Endothelial cell of umbilical vein (primary cell): ENCODE measurements at regions not wholly inside any gene's neighbourhood (a gene's known extent, or its start where the extent isn't known, plus 50 kb on each side); places are given as distances from the start of the nearest gene placed in this dataset.

Source experiments
- BruUV-seq: library from RNA; stranded (reverse); fragments of 400-500 nt; replicated peaks from 2 replicates; lab custom pipeline; 2021; lab: Mats Ljungman, UMichigan
- CTCF ChIA-PET: fragments of 300-600, 350-600 bp; sonication (Branson Sonifier 250); formaldehyde crosslinking; loops from one replicate; lab custom pipeline; 2021; ENCODE audit warnings: antibody characterized with exemption, inconsistent platforms; lab: Charles Lee
- POLR2A ChIA-PET: fragments of 300-600, 350-600 bp; sonication (Branson Sonifier 250); formaldehyde crosslinking; loops from one replicate; lab custom pipeline; 2021; ENCODE audit warnings: antibody characterized with exemption, inconsistent platforms; lab: Charles Lee
- DNase-seq: peaks from one replicate; pipeline ENCODE4 v3.0.0-alpha.2; 2011; ENCODE audit warnings: low read depth, low spot score
- FAIRE-seq: peaks from 2 replicates; lab custom pipeline; 2011; peaks lifted over from hg19 to GRCh38; lab: Jason Lieb, UNC
- H2AFZ ChIP-seq: 2 replicates; pipeline ENCODE4 v1.6.0; 2012; ENCODE audit warnings: low read depth, low read length, control low read depth, inconsistent platforms
- H3K27ac ChIP-seq: 2 replicates; pipeline ENCODE4 v1.5.1; 2011; ENCODE audit warnings: low read depth, mild to moderate bottlenecking, control low read depth, low read length, moderate library complexity; ENCODE audit not compliant: insufficient read depth
- H3K27me3 ChIP-seq, 2 experiments: 2 replicates each; pipeline versions ENCODE4 v1.6.0 to v1.6.1; 2011; ENCODE audit warnings: low read length in 2 of 2, mixed read lengths in 1 of 2; ENCODE audit not compliant: control insufficient read depth in 2 of 2, insufficient read depth in 2 of 2
- H3K36me3 ChIP-seq, 2 experiments: 2 replicates in 1 of 2; 3 replicates in 1 of 2; pipeline ENCODE4 v1.5.1; 2011; ENCODE audit warnings: low read length in 2 of 2, mild to moderate bottlenecking in 1 of 2, moderate library complexity in 1 of 2; ENCODE audit not compliant: control insufficient read depth in 2 of 2, insufficient read depth in 2 of 2; ENCODE audit errors: extremely low read depth in 1 of 2
- H3K4me1 ChIP-seq: 3 replicates; pipeline ENCODE4 v1.5.1; 2011; ENCODE audit warnings: mild to moderate bottlenecking, low read length; ENCODE audit not compliant: control insufficient read depth, insufficient read depth; ENCODE audit errors: extremely low read depth
- H3K4me2 ChIP-seq: 2 replicates; pipeline ENCODE4 v1.6.1; 2011; ENCODE audit warnings: low read length, control low read depth, mixed read lengths; ENCODE audit not compliant: insufficient read depth
- H3K4me3 ChIP-seq, 3 experiments: fragments of 200-600 bp in 1 of 3; sonication (generic), shearing (Covaris generic) in 1 of 3; replicated peaks in 1 of 3; 2 replicates each; pipeline ENCODE4 v1.5.1; 2011 to 2016; ENCODE audit warnings: control low read depth in 3 of 3, low read length in 3 of 3, mild to moderate bottlenecking in 2 of 3, inconsistent platforms in 1 of 3, low read depth in 1 of 3, moderate library complexity in 1 of 3; ENCODE audit not compliant: insufficient read depth in 1 of 3
- H3K79me2 ChIP-seq: 2 replicates; pipeline ENCODE4 v1.6.0; 2012; ENCODE audit warnings: low read length, inconsistent platforms; ENCODE audit not compliant: control insufficient read depth, insufficient read depth
- H3K9ac ChIP-seq: replicated peaks from 2 replicates; pipeline ENCODE3; 2011; ENCODE audit warnings: low read length, control low read depth; ENCODE audit not compliant: insufficient read depth; ENCODE audit errors: extremely low read depth
- H3K9me1 ChIP-seq: replicated peaks from 3 replicates; pipeline ENCODE4 v1.6.0; 2011; ENCODE audit warnings: mild to moderate bottlenecking, low read length; ENCODE audit not compliant: control insufficient read depth, insufficient read depth; ENCODE audit errors: extremely low read depth
- H3K9me3 ChIP-seq: replicated peaks from 2 replicates; pipeline ENCODE4 v1.5.1; 2012; ENCODE audit warnings: low read length, inconsistent platforms; ENCODE audit not compliant: control insufficient read depth, insufficient read depth
- H4K20me1 ChIP-seq: replicated peaks from 2 replicates; pipeline ENCODE3; 2011; ENCODE audit warnings: mild to moderate bottlenecking, low read length; ENCODE audit not compliant: control insufficient read depth, insufficient read depth; ENCODE audit errors: extremely low read depth
- EZH2 ChIP-seq: IDR thresholded peaks from 2 replicates; pipeline ENCODE4 v1.6.1; 2012; ENCODE audit warnings: borderline replicate concordance, low read depth, mild to moderate bottlenecking, moderate library complexity, low read length, inconsistent platforms; ENCODE audit not compliant: severe bottlenecking
- FOS ChIP-seq: IDR thresholded peaks from 2 replicates; pipeline ENCODE4 v1.6.1; 2011; ENCODE audit warnings: mild to moderate bottlenecking, low read length, moderate library complexity, borderline replicate concordance; ENCODE audit not compliant: insufficient read depth
- GATA2 ChIP-seq: IDR thresholded peaks from 2 replicates; pipeline ENCODE4 v1.7.0; 2011; ENCODE audit warnings: low read depth, mild to moderate bottlenecking, moderate library complexity, mixed read lengths, low read length; ENCODE audit not compliant: insufficient read length, insufficient read depth
- JUN ChIP-seq: IDR thresholded peaks from 2 replicates; pipeline ENCODE4 v1.6.1; 2011; ENCODE audit warnings: borderline replicate concordance, low read depth; ENCODE audit not compliant: insufficient read length, insufficient read depth
- MYC ChIP-seq: IDR thresholded peaks from one replicate; pipeline ENCODE4 v1.6.1; 2011; ENCODE audit warnings: mild to moderate bottlenecking, low read depth, low read length
- POLR2A ChIP-seq: IDR thresholded peaks from 2 replicates; pipeline ENCODE4 v1.6.1; 2012; ENCODE audit warnings: low read depth, mild to moderate bottlenecking, control low read depth, low read length
- POLR2AphosphoS5 ChIP-seq: IDR thresholded peaks from 2 replicates; pipeline ENCODE4 v1.6.1; 2012; ENCODE audit warnings: low read depth, mild to moderate bottlenecking, control low read depth, low read length, moderate library complexity; ENCODE audit not compliant: insufficient read depth
- dilution Hi-C: fragments of 300-500 bp; cut with MboI; formaldehyde crosslinking; loops from one replicate; pipeline ENCODE4 v1.15.0; 2019; ENCODE audit warnings: low sequenced_read_pairs; ENCODE audit not compliant: extremely low pct_ligation_motif_present
- intact Hi-C: fragments of 100-400 bp; cut with micrococcal nuclease; formaldehyde crosslinking; loops from one replicate; pipeline ENCODE4 v1.10.0; 2022
- TF ChIP-seq, protein P1 (sequence below), 2 donors: IDR thresholded peaks; 1 replicate in 1 of 2; 2 replicates in 1 of 2; pipeline ENCODE4 v1.5.1; 2011; ENCODE audit warnings: low read length in 2 of 2, mild to moderate bottlenecking in 2 of 2, moderate library complexity in 2 of 2, control low read depth in 1 of 2, inconsistent platforms in 1 of 2, low read depth in 1 of 2; ENCODE audit not compliant: insufficient read depth in 1 of 2; ENCODE audit errors: extremely low read depth in 1 of 2
- TF ChIP-seq, protein P2 (sequence below): IDR thresholded peaks from 2 replicates; pipeline ENCODE4 v1.6.1; 2011; ENCODE audit not compliant: insufficient read depth, insufficient read length

DNA sequence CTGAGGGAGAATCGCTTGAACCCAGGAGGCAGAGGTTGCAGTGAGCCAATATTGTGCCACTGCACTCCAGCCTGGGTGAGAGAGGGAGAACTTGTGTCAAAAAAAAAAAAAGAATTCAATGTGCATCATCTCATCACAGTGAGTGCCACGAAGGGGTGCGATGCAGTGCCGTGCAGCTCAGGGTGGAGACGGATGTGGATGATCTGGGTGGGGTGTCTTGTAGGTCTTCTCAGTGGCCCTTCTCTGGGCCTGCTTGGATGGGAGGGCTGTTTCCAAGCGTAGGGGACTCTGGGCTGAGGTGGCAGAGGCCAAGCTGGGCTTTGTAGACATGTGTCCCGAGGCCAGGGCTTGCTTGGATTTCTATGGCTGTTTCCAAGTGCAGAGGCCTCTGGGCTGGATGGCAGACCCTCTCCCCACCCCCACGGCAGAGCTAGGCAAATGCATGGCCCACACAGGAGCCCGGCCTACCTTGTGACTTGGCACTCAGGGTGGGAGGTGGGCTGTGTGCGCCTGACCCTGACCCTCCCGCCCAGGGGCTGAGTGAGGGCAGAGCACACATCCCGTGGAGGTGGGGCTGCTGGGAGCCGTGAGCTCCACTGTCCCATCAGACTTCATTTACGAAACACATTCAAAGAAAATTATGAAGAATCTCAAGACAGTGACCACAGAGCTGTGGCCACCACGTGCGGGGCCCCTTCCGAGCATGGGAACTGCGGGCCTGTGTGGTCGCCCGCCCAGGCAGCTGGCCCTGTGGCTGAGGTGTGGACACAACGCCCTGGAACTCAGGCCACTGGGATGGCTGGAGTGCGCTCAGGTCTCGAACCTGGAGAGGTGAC lies 76.4 kb downstream of the ASB1 start:
- Histone ChIP-seq H3K4me2 (no peak overlapping the region), H3K9ac (no peak overlapping the region), H3K79me2 (no peaks in the 10 kb centered on the region), H2AFZ (no peak overlapping the region), H3K4me1 (no peaks in the 10 kb centered on the region), H3K4me3 (no peak overlapping the region), H3K27me3 (no peaks in the 10 kb centered on the region), H3K9me1 (no peaks in the 10 kb centered on the region), H3K9me3 (no peaks in the 10 kb centered on the region), H3K27ac (no peak overlapping the region), H4K20me1 (no peaks in the 10 kb centered on the region), H3K36me3 (no peaks in the 10 kb centered on the region)
- dilution Hi-C loops, result no loop called here
- no peak for DNase-seq
- ChIA-PET CTCF (no interaction called here), POLR2A (no interaction called here)
- intact Hi-C loops, result no loop called here
- BruUV-seq, result no TSS peak
- TF ChIP-seq, protein P1, sequence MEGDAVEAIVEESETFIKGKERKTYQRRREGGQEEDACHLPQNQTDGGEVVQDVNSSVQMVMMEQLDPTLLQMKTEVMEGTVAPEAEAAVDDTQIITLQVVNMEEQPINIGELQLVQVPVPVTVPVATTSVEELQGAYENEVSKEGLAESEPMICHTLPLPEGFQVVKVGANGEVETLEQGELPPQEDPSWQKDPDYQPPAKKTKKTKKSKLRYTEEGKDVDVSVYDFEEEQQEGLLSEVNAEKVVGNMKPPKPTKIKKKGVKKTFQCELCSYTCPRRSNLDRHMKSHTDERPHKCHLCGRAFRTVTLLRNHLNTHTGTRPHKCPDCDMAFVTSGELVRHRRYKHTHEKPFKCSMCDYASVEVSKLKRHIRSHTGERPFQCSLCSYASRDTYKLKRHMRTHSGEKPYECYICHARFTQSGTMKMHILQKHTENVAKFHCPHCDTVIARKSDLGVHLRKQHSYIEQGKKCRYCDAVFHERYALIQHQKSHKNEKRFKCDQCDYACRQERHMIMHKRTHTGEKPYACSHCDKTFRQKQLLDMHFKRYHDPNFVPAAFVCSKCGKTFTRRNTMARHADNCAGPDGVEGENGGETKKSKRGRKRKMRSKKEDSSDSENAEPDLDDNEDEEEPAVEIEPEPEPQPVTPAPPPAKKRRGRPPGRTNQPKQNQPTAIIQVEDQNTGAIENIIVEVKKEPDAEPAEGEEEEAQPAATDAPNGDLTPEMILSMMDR (IDR thresholded peaks at IDR 0.05; ENCODE audit: extremely low read depth in 1 of 2, insufficient read depth in 1 of 2, low read depth in 1 of 2, low read length in 2 of 2), result no peak
- no peak for TF ChIP-seq EZH2
- no peak for FAIRE-seq

DNA sequence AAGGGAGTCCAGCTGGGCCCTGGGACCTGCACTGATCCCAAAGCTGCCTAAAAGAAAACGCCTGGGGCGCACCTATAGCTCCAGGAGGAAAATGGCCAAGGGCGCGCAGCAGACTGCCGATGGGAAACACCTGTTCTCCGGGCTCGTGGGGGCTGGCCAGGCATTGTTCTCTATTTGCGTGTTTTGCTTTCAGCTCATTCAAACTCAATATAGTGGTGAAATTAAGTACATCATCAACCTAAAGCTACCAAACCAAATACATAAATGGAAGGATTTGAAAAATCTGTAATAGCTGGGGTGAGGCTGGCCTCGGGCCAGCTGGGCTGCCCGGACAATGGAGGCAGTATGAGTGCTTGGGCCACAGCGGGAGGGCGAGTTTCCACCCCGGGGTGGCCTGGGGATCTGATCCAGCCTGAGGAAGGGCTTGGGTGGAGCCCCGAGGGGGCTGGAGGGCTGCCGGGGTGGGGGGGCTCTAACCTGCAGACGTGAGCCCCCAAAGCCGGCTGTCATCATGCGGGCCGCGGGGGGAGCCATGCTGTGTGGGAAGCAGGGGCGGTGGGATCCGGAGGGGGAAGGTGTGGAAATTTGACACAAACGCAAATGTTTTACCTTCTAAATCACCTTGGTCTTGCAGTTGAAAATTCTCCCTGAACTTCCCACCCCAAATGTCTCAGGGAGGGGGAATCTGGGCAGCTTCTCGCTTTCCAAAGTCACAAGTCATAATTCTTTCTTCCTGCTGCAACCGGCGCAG lies 77.6 kb downstream of the ASB1 start:
- CTCF ChIA-PET, result no interaction called here
- no peaks in the 10 kb centered on the region for H3K9me1 ChIP-seq
- no peaks in the 10 kb centered on the region for H3K36me3 ChIP-seq
- BruUV-seq, result no TSS peak
- no peaks in the 10 kb centered on the region for H3K9me3 ChIP-seq
- no peaks in the 10 kb centered on the region for H3K79me2 ChIP-seq
- TF ChIP-seq POLR2A (no peak), EZH2 (no peak), FOS (no peak), JUN (no peak), MYC (no peak), GATA2 (no peak), POLR2AphosphoS5 (no peak)
- TF ChIP-seq, protein P2, sequence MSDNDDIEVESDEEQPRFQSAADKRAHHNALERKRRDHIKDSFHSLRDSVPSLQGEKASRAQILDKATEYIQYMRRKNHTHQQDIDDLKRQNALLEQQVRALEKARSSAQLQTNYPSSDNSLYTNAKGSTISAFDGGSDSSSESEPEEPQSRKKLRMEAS, result no peak
- TF ChIP-seq, protein P1 (IDR thresholded peaks at IDR 0.05; ENCODE audit: extremely low read depth in 1 of 2, insufficient read depth in 1 of 2, low read depth in 1 of 2, low read length in 2 of 2), result no peak
- H4K20me1 ChIP-seq, result no peaks in the 10 kb centered on the region
- H3K4me2 ChIP-seq, result no peak overlapping the region
- FAIRE-seq (no peak), DNase-seq (no peak)
- no peaks in the 10 kb centered on the region for H3K27me3 ChIP-seq
- no peaks in the 10 kb centered on the region for H3K4me1 ChIP-seq
- no peak overlapping the region for H3K9ac ChIP-seq
- POLR2A ChIA-PET, result no interaction called here
- no peak overlapping the region for H2AFZ ChIP-seq
- H3K27ac ChIP-seq, result no peak overlapping the region
- H3K4me3 ChIP-seq, result no peak overlapping the region
- dilution Hi-C loops (no loop called here), intact Hi-C loops (no loop called here)
